GM13977 (cell line): ENCODE measurements at regions not wholly inside any gene's neighbourhood (a gene's known extent, or its start where the extent isn't known, plus 50 kb on each side); places are given as distances from the start of the nearest gene placed in this dataset.
A peak's percentile ranks its signal among the peaks of the same experiment; 100 is the strongest.

Source experiments
- DNase-seq: peaks from one replicate; pipeline ENCODE4 v3.0.0; 2012; ENCODE audit warnings: low spot score
- CTCF ChIP-seq: IDR thresholded peaks from 2 replicates; pipeline ENCODE4 v1.5.1; 2012; ENCODE audit warnings: mild to moderate bottlenecking, control low read depth; ENCODE audit not compliant: insufficient read depth; ENCODE audit errors: extremely low read depth, missing control alignments
- in situ Hi-C: fragments of 300-500 bp; cut with MboI; formaldehyde crosslinking; loops from one replicate; pipeline ENCODE4 v1.12.0; 2022; ENCODE audit warnings: low sequenced_read_pairs, low pct_unique_long_range_greater_than_20kb, mixed read lengths, inconsistent platforms; ENCODE audit not compliant: unreplicated experiment

- no peak for DNase-seq
- no peak for TF ChIP-seq CTCF
- in situ Hi-C loops, result no loop called here
Observed at GRCh38 chr15:97728791-97729190, 231.7 kb upstream of the ARRDC4 start.

- DNase-seq, result no peak
- in situ Hi-C loops, result no loop called here
- no peak for TF ChIP-seq CTCF
Observed at GRCh38 chr15:97729270-97729669, 231.2 kb upstream of the ARRDC4 start.

GRCh38 chr15:97730315-97730714, 230.2 kb upstream of the ARRDC4 start:
- in situ Hi-C loops, result no loop called here

GRCh38 chr15:97731859-97732258, 228.6 kb upstream of the ARRDC4 start:
- no peak for DNase-seq
- in situ Hi-C loops, result no loop called here
- no peak for TF ChIP-seq CTCF

More at GRCh38 chr15:97730315-97730714, 230.2 kb upstream of the ARRDC4 start:
- TF ChIP-seq CTCF, result no peak
- DNase-seq, result no peak

- TF ChIP-seq CTCF, result no peak
- in situ Hi-C loops, result no loop called here
- DNase-seq, result no peak
Observed at GRCh38 chr15:97733373-97733772, 227.1 kb upstream of the ARRDC4 start.

GRCh38 chr15:97736748-97737147, 223.8 kb upstream of the ARRDC4 start:
- TF ChIP-seq CTCF, result no peak
- DNase-seq, result no peak
- in situ Hi-C loops, result no loop called here

GRCh38 chr15:97745481-97746071, 214.9 kb upstream of the ARRDC4 start:
- peak; percentile 45 for TF ChIP-seq CTCF
- in situ Hi-C loops, result no loop called here

More at GRCh38 chr15:97745481-97746071, 214.9 kb upstream of the ARRDC4 start:
- DNase-seq, result peak; percentile 14
